HCT116 (cell line): ENCODE measurements at regions not wholly inside any gene's neighbourhood (a gene's known extent, or its start where the extent isn't known, plus 50 kb on each side); places are given as distances from the start of the nearest gene placed in this dataset.

ENCODE experiments used
- CEBPB ChIP-seq: IDR thresholded peaks from 2 replicates; pipeline ENCODE4 v1.6.1; 2012; ENCODE audit warnings: low read depth
- CTCF ChIP-seq, 3 experiments: fragments of 200-600 bp in 1 of 3; sonication (generic) in 1 of 3; IDR thresholded peaks in 2 of 3; conservative IDR thresholded peaks in 1 of 3; 2 replicates each; pipeline ENCODE4 v1.5.1; 2012 to 2017; ENCODE audit warnings: low read depth in 2 of 3, low read length in 2 of 3, antibody characterized with exemption in 1 of 3, borderline replicate concordance in 1 of 3, control low read depth in 1 of 3, mild to moderate bottlenecking in 1 of 3, mixed read lengths in 1 of 3, mixed run types in 1 of 3, moderate library complexity in 1 of 3; ENCODE audit not compliant: insufficient read depth in 1 of 3
- EGR1 ChIP-seq: IDR thresholded peaks from 2 replicates; pipeline ENCODE4 v1.6.1; 2012; ENCODE audit warnings: low read depth
- EZH2phosphoT487 ChIP-seq: fragments of 200-600 bp; IDR thresholded peaks from 2 replicates; pipeline ENCODE4 v1.6.1; 2018; ENCODE audit warnings: antibody characterized with exemption, borderline replicate concordance
- MAX ChIP-seq: IDR thresholded peaks from 2 replicates; pipeline ENCODE4 v1.6.1; 2012
- POLR2AphosphoS5 ChIP-seq: IDR thresholded peaks from 2 replicates; pipeline ENCODE4 v1.6.1; 2011; ENCODE audit warnings: mild to moderate bottlenecking, low read depth, low read length, moderate library complexity
- RAD21 ChIP-seq: IDR thresholded peaks from 2 replicates; pipeline ENCODE4 v1.6.1; 2012; ENCODE audit warnings: low read depth, mild to moderate bottlenecking
- REST ChIP-seq: IDR thresholded peaks from 2 replicates; pipeline ENCODE4 v1.6.1; 2012; ENCODE audit warnings: low read depth
- SIN3A ChIP-seq: IDR thresholded peaks from 2 replicates; pipeline ENCODE4 v1.6.1; 2012; ENCODE audit warnings: low read depth
- SRF ChIP-seq: IDR thresholded peaks from 2 replicates; pipeline ENCODE4 v1.6.1; 2012; ENCODE audit warnings: low read depth
- ZBTB33 ChIP-seq: IDR thresholded peaks from 2 replicates; pipeline ENCODE4 v1.6.1; 2011; ENCODE audit warnings: mild to moderate bottlenecking, low read length, moderate library complexity; ENCODE audit not compliant: insufficient replicate concordance; ENCODE audit errors: extremely low read depth

- no peak for TF ChIP-seq CEBPB
- TF ChIP-seq CTCF (IDR thresholded peaks at IDR 0.05 in 2 of 3, conservative IDR thresholded peaks at IDR 0.05 in 1 of 3; ENCODE audit: borderline replicate concordance in 1 of 3, insufficient read depth in 1 of 3, low read depth in 2 of 3, low read length in 2 of 3): no peak
- TF ChIP-seq RAD21: no peak
- TF ChIP-seq REST: no peak
- no peak for TF ChIP-seq ZBTB33
- TF ChIP-seq SIN3A: 0 out of 2 replicates have a peak, but pooled peaks have one; percentile 15
- TF ChIP-seq EZH2phosphoT487: no peak
- peak; percentile 88 for TF ChIP-seq POLR2AphosphoS5
- no peak for TF ChIP-seq SRF
- TF ChIP-seq MAX: peak; percentile 53
- TF ChIP-seq EGR1: no peak
Observed at GRCh38 chr9:110048403-110048975, 159.5 kb downstream of the C9orf152 start.
